ENCODE measurements at regions not wholly inside any gene's neighbourhood (a gene's known extent, or its start where the extent isn't known, plus 50 kb on each side); places are given as distances from the start of the nearest gene placed in this dataset.

- no peaks in the 10 kb centered on the region for H3K9me3 ChIP-seq (ENCODE audit: control insufficient read depth in 2 of 2, insufficient read depth in 1 of 2, low read depth in 1 of 2, low read length in 1 of 2)
- WGBS, 2 donors: 89 to 91% methylated on average over 2 of the region's 2 CpGs
- no peaks in the 10 kb centered on the region for H3K27me3 ChIP-seq (ENCODE audit: control insufficient read depth in 1 of 2, insufficient read depth in 2 of 2, low read length in 2 of 2)
- no peak overlapping the region for H3K27ac ChIP-seq (ENCODE audit: low read depth in 2 of 2, low read length in 1 of 2)
- H3K4me1 ChIP-seq (ENCODE audit: control insufficient read depth in 2 of 2, insufficient read depth in 2 of 2, low read length in 1 of 2): no peaks in the 10 kb centered on the region
- H3K36me3 ChIP-seq (ENCODE audit: control insufficient read depth in 2 of 2, insufficient read depth in 2 of 2, low read length in 1 of 2): no peaks in the 10 kb centered on the region
- no peak overlapping the region for H3K4me3 ChIP-seq (ENCODE audit: low read depth in 1 of 2, low read length in 2 of 2)
These were observed 287.9 kb downstream of the CDC5L start for GRCh38 chr6:44675449-44675848.

- Histone ChIP-seq H3K36me3 (ENCODE audit: control insufficient read depth in 2 of 2, insufficient read depth in 2 of 2, low read length in 1 of 2) (no peaks in the 10 kb centered on the region), H3K27ac (ENCODE audit: low read depth in 2 of 2, low read length in 1 of 2) (no peak overlapping the region), H3K4me3 (ENCODE audit: low read depth in 1 of 2, low read length in 2 of 2) (no peak overlapping the region), H3K9me3 (ENCODE audit: control insufficient read depth in 2 of 2, insufficient read depth in 1 of 2, low read depth in 1 of 2, low read length in 1 of 2) (no peaks in the 10 kb centered on the region), H3K4me1 (ENCODE audit: control insufficient read depth in 2 of 2, insufficient read depth in 2 of 2, low read length in 1 of 2) (no peaks in the 10 kb centered on the region), H3K27me3 (ENCODE audit: control insufficient read depth in 1 of 2, insufficient read depth in 2 of 2, low read length in 2 of 2) (no peaks in the 10 kb centered on the region)
- 90 to 93% methylated on average over 8 of the region's 8 CpGs for WGBS, 2 donors
These were observed 288.8 kb downstream of the CDC5L start for GRCh38 chr6:44676246-44676790.

- H3K4me1 ChIP-seq (ENCODE audit: control insufficient read depth in 2 of 2, insufficient read depth in 2 of 2, low read length in 1 of 2): no peaks in the 10 kb centered on the region
- 91 to 92% methylated on average over 9 of the region's 9 CpGs for WGBS, 2 donors
- H3K9me3 ChIP-seq (ENCODE audit: control insufficient read depth in 2 of 2, insufficient read depth in 1 of 2, low read depth in 1 of 2, low read length in 1 of 2): no peaks in the 10 kb centered on the region
- H3K36me3 ChIP-seq (ENCODE audit: control insufficient read depth in 2 of 2, insufficient read depth in 2 of 2, low read length in 1 of 2): no peaks in the 10 kb centered on the region
- no peak overlapping the region for H3K4me3 ChIP-seq (ENCODE audit: low read depth in 1 of 2, low read length in 2 of 2)
- H3K27me3 ChIP-seq (ENCODE audit: control insufficient read depth in 1 of 2, insufficient read depth in 2 of 2, low read length in 2 of 2): no peaks in the 10 kb centered on the region
- no peak overlapping the region for H3K27ac ChIP-seq (ENCODE audit: low read depth in 2 of 2, low read length in 1 of 2)
These were observed 289.4 kb downstream of the CDC5L start for GRCh38 chr6:44676826-44677433.

GRCh38 chr6:44678252-44678935, 290.9 kb downstream of the CDC5L start:
- H3K4me3 ChIP-seq (ENCODE audit: low read depth in 1 of 2, low read length in 2 of 2): no peak overlapping the region
- WGBS, 2 donors: 85 to 88% methylated on average over 9 of the region's 9 CpGs
- no peaks in the 10 kb centered on the region for H3K36me3 ChIP-seq (ENCODE audit: control insufficient read depth in 2 of 2, insufficient read depth in 2 of 2, low read length in 1 of 2)

GRCh38 chr6:44679438-44680201, 292.1 kb downstream of the CDC5L start:
- WGBS, 2 donors: 71 to 79% methylated on average over 6 of the region's 6 CpGs
- H3K9me3 ChIP-seq (ENCODE audit: control insufficient read depth in 2 of 2, insufficient read depth in 1 of 2, low read depth in 1 of 2, low read length in 1 of 2): no peaks in the 10 kb centered on the region
- no peaks in the 10 kb centered on the region for H3K27me3 ChIP-seq (ENCODE audit: control insufficient read depth in 1 of 2, insufficient read depth in 2 of 2, low read length in 2 of 2)
- H3K4me3 ChIP-seq (ENCODE audit: low read depth in 1 of 2, low read length in 2 of 2): no peak overlapping the region
- H3K4me1 ChIP-seq (ENCODE audit: control insufficient read depth in 2 of 2, insufficient read depth in 2 of 2, low read length in 1 of 2): no peaks in the 10 kb centered on the region
- no peak overlapping the region for H3K27ac ChIP-seq (ENCODE audit: low read depth in 2 of 2, low read length in 1 of 2)
- no peaks in the 10 kb centered on the region for H3K36me3 ChIP-seq (ENCODE audit: control insufficient read depth in 2 of 2, insufficient read depth in 2 of 2, low read length in 1 of 2)

More at GRCh38 chr6:44678252-44678935, 290.9 kb downstream of the CDC5L start:
- Histone ChIP-seq H3K27ac (ENCODE audit: low read depth in 2 of 2, low read length in 1 of 2) (no peak overlapping the region), H3K9me3 (ENCODE audit: control insufficient read depth in 2 of 2, insufficient read depth in 1 of 2, low read depth in 1 of 2, low read length in 1 of 2) (no peaks in the 10 kb centered on the region), H3K27me3 (ENCODE audit: control insufficient read depth in 1 of 2, insufficient read depth in 2 of 2, low read length in 2 of 2) (no peaks in the 10 kb centered on the region), H3K4me1 (ENCODE audit: control insufficient read depth in 2 of 2, insufficient read depth in 2 of 2, low read length in 1 of 2) (no peaks in the 10 kb centered on the region)

GRCh38 chr6:44680202-44680720, 292.8 kb downstream of the CDC5L start:
- Histone ChIP-seq H3K36me3 (ENCODE audit: control insufficient read depth in 2 of 2, insufficient read depth in 2 of 2, low read length in 1 of 2) (no peaks in the 10 kb centered on the region), H3K4me3 (ENCODE audit: low read depth in 1 of 2, low read length in 2 of 2) (no peak overlapping the region), H3K27me3 (ENCODE audit: control insufficient read depth in 1 of 2, insufficient read depth in 2 of 2, low read length in 2 of 2) (no peaks in the 10 kb centered on the region), H3K9me3 (ENCODE audit: control insufficient read depth in 2 of 2, insufficient read depth in 1 of 2, low read depth in 1 of 2, low read length in 1 of 2) (no peaks in the 10 kb centered on the region), H3K27ac (ENCODE audit: low read depth in 2 of 2, low read length in 1 of 2) (no peak overlapping the region), H3K4me1 (ENCODE audit: control insufficient read depth in 2 of 2, insufficient read depth in 2 of 2, low read length in 1 of 2) (no peaks in the 10 kb centered on the region)
- WGBS, 2 donors: 53 to 60% methylated on average over 4 of the region's 4 CpGs

GRCh38 chr6:44681761-44682160, 294.3 kb downstream of the CDC5L start:
- 75 to 85% methylated on average over 10 of the region's 10 CpGs for WGBS, 2 donors
- Histone ChIP-seq H3K9me3 (ENCODE audit: control insufficient read depth in 2 of 2, insufficient read depth in 1 of 2, low read depth in 1 of 2, low read length in 1 of 2) (no peaks in the 10 kb centered on the region), H3K27me3 (ENCODE audit: control insufficient read depth in 1 of 2, insufficient read depth in 2 of 2, low read length in 2 of 2) (no peaks in the 10 kb centered on the region), H3K36me3 (ENCODE audit: control insufficient read depth in 2 of 2, insufficient read depth in 2 of 2, low read length in 1 of 2) (no peaks in the 10 kb centered on the region), H3K4me3 (ENCODE audit: low read depth in 1 of 2, low read length in 2 of 2) (no peak overlapping the region), H3K27ac (ENCODE audit: low read depth in 2 of 2, low read length in 1 of 2) (no peak overlapping the region), H3K4me1 (ENCODE audit: control insufficient read depth in 2 of 2, insufficient read depth in 2 of 2, low read length in 1 of 2) (no peaks in the 10 kb centered on the region)

GRCh38 chr6:44682280-44682679, 294.8 kb downstream of the CDC5L start:
- Histone ChIP-seq H3K27ac (ENCODE audit: low read depth in 2 of 2, low read length in 1 of 2) (no peak overlapping the region), H3K4me1 (ENCODE audit: control insufficient read depth in 2 of 2, insufficient read depth in 2 of 2, low read length in 1 of 2) (no peaks in the 10 kb centered on the region), H3K36me3 (ENCODE audit: control insufficient read depth in 2 of 2, insufficient read depth in 2 of 2, low read length in 1 of 2) (no peaks in the 10 kb centered on the region), H3K9me3 (ENCODE audit: control insufficient read depth in 2 of 2, insufficient read depth in 1 of 2, low read depth in 1 of 2, low read length in 1 of 2) (no peaks in the 10 kb centered on the region), H3K4me3 (ENCODE audit: low read depth in 1 of 2, low read length in 2 of 2) (no peak overlapping the region), H3K27me3 (ENCODE audit: control insufficient read depth in 1 of 2, insufficient read depth in 2 of 2, low read length in 2 of 2) (no peaks in the 10 kb centered on the region)
- WGBS, 2 donors: 77 to 82% methylated on average over 6 of the region's 6 CpGs

- Histone ChIP-seq H3K36me3 (ENCODE audit: control insufficient read depth in 2 of 2, insufficient read depth in 2 of 2, low read length in 1 of 2) (no peaks in the 10 kb centered on the region), H3K4me3 (ENCODE audit: low read depth in 1 of 2, low read length in 2 of 2) (no peak overlapping the region), H3K27ac (ENCODE audit: low read depth in 2 of 2, low read length in 1 of 2) (no peak overlapping the region), H3K4me1 (ENCODE audit: control insufficient read depth in 2 of 2, insufficient read depth in 2 of 2, low read length in 1 of 2) (no peaks in the 10 kb centered on the region), H3K9me3 (ENCODE audit: control insufficient read depth in 2 of 2, insufficient read depth in 1 of 2, low read depth in 1 of 2, low read length in 1 of 2) (no peaks in the 10 kb centered on the region), H3K27me3 (ENCODE audit: control insufficient read depth in 1 of 2, insufficient read depth in 2 of 2, low read length in 2 of 2) (no peaks in the 10 kb centered on the region)
- WGBS, 2 donors: 87 to 91% methylated on average over 13 of the region's 13 CpGs
These were observed 295.7 kb downstream of the CDC5L start for GRCh38 chr6:44682987-44683779.

All from esophagus (tissue), 2 donors.